Left renal cortex interstitium (tissue), 4 donors: ENCODE measurements at regions not wholly inside any gene's neighbourhood (a gene's known extent, or its start where the extent isn't known, plus 50 kb on each side); places are given as distances from the start of the nearest gene placed in this dataset.

Experiments used
- DNase-seq, 4 donors: peaks; one replicate each; pipeline ENCODE4 v3.0.0-alpha.2; 2013; ENCODE audit warnings: low read depth in 4 of 4, low spot score in 2 of 4, missing footprints in 1 of 4

DNA sequence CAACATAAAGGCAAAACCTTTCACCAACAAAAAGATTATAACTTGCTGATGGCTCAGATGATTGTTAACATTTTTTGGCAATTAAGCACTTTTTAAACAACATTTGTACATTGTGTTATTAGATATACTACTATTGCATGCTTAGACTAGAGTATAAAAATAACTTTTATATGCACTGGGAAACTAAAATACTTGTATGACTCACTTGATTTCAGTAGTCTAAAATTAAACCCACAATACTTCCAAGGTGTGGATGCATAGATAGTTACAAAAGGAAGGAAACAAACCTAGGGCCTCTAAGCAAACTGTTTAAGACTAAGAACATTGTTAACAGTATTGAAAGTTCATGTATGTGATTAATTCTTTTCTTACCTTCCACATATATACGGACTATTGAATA, 1521.5 kb downstream of the OTOL1 start:
- no peak for DNase-seq

- no peak for DNase-seq
Measured at GRCh38 chr3:163018664-163019063, 1522.1 kb downstream of the OTOL1 start.

- no peak for DNase-seq
Measured at GRCh38 chr3:163019260-163019659, 1522.7 kb downstream of the OTOL1 start.

DNA sequence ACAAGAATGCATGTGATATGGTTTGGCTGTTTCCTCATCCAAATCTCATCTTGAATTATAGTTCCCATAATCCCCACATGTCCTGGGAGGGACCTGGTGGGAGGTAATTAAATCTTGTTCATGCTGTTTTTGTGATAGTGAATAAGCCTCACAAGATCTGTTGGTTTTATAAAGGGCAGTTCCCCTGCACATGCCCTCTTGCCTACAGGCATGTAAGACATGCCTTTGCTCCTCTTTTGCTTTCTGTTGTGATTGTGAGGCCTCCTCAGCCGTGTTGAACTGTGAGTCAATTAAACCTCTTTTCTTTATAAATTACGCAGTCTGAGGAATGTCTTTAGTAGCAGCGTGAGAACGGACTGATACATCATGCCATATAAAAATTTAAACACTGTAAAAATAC, 1537.0 kb downstream of the OTOL1 start:
- DNase-seq: no peak

DNA sequence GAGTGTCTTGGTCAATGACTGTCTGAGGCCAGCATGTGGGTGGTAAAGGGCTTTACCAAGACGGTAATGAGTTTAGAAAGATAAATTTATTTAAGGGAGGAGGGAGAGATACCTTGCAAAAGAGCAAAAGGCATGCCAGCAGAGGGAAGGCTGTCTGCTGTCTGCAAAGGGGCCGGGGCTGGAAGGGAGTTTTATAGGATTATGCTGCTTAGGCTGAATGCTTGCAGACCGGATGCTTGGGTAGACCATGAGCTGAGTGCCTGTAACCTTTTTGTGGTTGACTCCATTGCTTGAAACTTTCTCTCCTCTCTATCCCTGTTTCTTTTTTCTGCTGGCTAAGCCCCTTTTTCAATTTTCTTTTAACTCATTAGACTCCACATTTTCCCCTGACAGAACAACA, 1543.0 kb downstream of the OTOL1 start:
- no peak for DNase-seq

- no peak for DNase-seq
Measured at GRCh38 chr3:163043074-163043473, 1546.5 kb downstream of the OTOL1 start.

GRCh38 chr3:163045945-163046344, 1549.3 kb downstream of the OTOL1 start:
- no peak for DNase-seq

DNA sequence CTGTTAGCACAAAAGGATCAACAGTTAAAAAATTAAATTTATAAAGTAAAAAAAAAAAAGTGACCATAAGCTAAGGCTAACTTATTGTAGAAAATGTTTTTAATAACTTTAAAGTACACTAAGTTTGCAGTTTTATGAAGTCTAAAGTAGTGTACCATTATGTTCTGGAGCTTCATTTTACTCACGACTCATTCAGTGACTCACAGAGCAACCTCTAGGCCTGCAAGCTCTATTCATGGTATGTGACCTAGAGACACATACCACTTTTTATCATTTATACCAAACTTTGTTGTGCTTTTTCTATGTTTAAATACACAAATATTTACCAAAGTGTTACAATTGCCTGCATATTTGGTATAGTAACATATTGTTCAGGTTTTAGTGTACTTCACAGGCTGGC, 1552.3 kb downstream of the OTOL1 start:
- no peak for DNase-seq

- DNase-seq: peak in 2 of 4 donors; percentile 14 to 17
Measured at GRCh38 chr3:163056874-163057497, 1560.4 kb downstream of the OTOL1 start.

DNA sequence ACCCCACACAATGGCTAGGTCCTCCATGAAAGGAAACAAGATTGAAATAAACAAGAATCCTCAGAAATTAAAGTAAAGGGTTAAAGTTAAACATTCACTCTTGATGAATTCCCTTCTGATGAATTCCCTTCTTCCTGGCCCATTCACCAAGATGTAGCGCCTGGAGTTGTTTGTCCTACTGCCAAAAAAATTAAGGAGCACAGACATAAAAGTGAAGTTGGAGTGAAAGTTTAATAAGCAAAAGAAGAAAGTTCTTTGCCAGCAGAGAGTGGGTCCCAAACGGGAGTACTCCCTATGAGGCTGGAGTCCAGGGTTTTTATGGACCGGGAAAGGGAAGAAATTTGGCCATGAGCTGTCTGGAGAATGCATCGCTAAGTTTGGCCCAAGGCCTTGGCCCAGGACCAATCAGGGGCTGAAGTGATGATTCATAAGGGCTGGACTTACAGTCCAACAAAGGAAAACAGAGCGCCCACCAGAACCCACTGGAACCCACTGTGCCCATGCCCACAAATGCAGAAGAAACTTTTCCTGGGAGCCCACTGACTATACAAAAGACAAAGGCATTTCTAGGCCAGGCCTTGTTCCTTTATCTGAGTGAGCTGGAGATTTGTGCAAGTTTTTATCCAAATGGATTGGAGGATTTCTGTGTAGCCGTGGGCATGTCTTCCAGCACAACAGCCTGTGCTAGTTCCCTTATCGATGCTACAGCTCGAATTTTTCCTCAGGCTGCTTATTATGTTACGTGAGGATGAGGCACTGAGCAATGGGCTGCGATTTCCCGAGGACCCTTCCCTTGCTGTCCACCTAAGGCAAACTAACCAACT, 1561.6 kb downstream of the OTOL1 start:
- peak in 1 of 4 donors; percentile 4 for DNase-seq

DNA sequence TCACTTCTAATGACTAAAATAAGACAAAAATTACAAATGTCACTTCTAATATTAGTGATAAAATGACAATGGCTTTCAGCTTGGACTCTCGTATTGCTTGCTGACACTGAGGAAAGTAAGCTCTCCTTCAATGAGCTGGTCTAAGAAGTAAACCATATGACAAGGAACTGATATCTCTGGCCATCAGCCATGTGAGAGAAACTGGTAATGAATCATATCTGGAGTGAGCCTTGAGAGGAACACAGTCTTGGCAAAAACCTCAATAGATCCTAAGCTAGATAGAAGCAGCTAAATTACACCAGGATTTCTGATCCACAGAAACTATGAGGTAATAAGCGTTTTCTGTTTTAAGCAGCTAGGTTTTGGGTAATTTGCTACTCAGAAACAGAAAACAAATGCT, 1575.1 kb downstream of the OTOL1 start:
- DNase-seq: no peak
